ENCODE measurements at regions not wholly inside any gene's neighbourhood (a gene's known extent, or its start where the extent isn't known, plus 50 kb on each side); places are given as distances from the start of the nearest gene placed in this dataset.

DNA sequence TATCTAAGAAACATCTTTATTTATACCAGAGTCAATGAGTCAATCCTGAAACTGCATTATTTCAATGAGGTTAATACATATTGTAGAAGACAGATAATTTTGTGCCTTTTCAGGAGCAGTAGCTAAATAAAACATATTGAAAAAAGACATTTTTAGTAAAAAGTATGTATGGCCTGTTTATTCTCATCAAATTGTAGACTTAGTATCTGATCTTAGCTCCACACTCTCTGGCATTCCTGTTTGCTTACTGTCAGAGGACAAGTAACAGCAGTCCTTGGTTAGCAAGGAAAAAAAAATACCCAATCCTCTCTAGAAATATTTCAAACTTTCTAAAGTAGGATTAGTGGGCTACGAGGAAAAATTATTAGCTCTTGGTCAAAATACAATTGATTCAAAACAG lies 50.5 kb upstream of the GUCY1A1 start:
- no peak for DNase-seq

DNA sequence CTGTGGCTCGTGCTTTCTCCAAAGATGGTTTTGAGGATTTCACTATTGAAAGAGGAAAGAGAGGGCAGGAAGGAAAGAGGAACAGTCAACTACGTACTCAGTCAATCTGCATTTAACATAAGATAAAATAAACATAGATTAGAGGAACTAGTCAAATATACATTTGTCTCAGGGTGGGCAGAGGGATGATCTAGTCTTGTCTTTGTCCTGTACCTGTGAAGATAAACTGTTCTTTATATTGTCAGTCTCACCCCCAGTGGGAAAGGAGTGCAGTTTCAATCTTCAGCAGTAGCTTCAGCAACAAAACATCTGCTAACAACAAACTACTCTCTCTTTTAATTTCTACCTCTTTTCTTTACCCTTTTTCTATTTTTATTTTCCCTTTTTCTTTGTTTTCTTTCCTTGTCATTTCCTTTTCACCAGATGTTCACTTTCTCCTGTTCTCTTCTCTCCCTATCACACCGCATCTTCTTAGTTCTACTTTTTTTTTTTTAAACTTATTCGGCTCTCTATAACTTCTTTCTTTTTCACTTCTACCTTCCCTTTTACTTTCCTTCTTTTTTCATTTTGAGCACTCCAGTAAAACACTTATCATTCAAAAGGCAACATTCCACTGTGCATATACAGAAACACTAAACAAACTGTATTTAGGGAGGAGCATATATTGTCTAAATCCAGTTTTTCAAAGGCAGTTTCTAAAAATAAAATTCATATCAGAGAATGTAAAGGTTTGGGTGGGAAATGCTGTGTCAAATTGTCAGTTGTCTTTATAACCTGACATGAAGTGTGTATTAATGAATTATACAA lies 51.4 kb upstream of the GUCY1A1 start:
- no peak for DNase-seq

DNA sequence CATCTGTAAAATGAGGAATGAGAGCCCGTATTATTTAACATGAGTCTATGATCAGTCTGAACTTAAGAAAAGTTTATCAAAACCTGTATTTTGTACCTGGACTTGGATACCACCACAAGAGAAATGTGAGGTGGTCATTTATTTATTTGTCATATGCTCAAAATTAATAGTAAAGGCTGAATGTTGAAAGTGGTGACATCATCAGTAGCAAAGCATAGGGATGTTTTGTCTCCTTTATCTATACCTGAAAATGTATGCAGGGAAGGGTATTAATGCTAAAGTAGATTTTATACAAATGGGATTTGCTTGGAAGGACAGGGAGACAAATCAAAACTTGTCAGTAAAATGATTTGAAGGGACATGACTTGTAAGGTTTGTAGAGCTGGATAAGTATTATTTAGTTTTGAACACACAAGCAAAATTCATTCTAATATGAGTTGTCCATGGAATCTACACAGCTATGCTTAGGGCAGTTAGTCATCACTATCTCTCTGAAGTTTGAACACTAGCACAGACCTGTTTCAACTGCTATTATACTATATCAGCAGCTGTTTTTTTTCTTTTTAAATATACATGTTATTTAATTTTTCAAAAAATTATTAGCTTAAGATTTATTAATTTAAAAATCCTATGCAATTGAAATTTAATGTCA lies 52.4 kb upstream of the GUCY1A1 start:
- no peak for DNase-seq

DNA sequence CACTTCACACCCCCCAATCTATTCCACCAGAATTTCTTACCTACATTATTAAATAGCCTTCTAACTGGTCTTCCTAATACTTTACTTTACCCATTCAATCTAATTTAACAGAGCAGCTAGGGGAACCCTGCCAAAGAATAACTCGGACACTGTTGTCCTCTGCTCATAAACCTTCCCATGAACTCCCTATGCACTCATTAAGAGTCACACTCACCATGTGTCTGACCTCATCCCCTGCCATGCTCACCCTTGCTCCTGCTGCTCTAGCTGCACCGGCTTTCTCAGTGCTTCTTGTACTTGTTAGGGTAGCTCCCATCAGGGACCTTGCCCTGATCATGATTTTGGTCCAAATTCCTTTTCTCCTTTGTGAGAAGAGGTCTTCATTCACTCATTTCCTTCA lies 54.6 kb upstream of the GUCY1A1 start:
- DNase-seq, result peak; percentile 4

DNA sequence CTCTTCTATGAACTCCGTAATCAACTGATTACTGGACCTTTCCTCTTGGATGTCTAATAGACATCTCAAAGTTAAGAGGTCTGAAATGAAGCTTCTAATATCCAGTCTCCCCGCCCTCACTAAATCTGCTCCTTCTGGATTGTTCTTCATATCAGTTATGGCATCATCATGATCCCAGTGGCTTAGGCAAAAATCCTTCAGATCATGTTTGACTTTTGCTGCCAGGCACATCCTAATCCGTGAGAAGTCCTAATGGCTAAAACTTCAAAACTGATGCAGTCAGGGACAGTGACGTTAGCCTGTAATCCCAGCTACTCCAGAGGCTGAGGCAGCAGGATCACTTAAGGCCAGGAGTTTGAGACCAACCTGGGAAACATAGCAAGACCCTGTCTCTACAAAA lies 55.1 kb upstream of the GUCY1A1 start:
- no peak for DNase-seq

DNA sequence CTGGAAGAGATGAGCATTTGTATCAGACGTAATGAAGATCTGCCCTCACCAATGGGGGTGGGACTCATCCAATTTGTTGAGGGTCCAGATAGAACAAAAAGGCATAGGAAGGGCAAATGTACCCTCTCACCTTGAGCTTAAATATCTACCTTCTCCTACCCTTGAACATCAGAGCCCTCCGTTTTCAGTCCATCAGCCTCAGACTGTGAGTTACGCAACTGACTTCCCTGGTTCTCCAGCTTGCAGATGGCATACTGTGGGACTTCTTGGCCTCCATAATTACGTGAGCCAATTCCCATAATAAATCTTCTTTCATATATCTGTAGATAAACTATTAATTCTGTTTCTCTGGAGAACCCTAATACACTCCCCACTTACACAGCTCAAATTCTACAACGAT lies 56.5 kb upstream of the GUCY1A1 start:
- DNase-seq, result no peak

DNA sequence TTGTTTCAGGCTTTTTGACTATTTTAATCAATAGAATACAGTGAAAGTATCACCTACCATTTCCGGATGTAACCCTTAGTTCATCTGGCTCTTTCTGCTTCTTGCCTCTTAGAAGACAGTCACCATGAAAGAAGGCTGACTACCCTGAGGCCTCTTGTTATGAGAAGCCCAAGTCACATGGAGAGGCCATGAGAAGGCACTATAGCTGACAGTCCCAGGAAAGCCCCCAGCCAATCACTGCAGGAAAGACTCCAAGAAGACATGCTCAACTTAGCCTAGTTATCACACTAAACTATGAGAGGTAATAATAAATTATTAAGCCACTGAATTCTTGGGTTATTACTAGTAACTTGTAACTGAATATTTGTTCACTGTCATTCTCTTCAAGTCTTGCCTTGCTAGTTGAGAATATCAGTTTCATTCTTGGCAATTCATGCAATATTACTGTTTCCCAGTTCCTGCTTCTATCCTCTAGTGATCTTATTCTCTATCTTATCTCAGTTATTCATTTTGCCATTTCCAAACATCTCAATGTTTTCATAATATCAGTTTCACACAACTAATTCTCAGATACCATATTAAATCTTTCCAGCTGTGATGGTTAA lies 57.1 kb upstream of the GUCY1A1 start:
- DNase-seq, result no peak

DNA sequence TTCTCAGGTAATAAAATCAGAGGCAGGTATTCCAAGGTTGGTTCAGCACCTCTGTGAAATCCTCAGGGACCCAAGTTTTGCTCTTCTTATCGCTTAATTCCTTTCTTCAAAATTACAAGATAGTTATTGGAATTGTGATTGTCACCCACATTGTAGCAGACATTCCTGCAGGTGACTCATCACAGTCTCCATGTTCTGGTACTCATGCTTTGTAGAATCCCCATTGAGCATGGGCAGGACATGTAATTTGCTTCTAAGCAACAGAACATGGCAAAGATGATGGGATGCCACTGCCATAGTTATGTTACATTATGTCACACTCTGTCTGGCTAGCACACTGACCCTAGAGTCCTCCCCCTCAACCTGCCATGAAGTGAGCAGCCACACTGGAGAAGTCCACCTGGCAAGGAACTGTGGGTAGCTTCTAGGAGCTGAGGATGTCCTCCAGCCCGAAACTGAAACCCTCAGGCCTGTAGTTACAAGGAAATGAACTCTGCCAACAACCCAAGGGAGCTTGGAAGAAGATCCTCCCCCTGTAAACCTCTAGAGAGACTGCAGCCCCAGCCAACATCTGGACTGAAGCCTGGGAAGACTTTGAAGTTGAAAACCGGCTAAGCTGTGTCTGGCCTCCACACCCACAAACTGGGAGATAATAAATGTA lies 58.3 kb upstream of the GUCY1A1 start:
- no peak for DNase-seq

DNA sequence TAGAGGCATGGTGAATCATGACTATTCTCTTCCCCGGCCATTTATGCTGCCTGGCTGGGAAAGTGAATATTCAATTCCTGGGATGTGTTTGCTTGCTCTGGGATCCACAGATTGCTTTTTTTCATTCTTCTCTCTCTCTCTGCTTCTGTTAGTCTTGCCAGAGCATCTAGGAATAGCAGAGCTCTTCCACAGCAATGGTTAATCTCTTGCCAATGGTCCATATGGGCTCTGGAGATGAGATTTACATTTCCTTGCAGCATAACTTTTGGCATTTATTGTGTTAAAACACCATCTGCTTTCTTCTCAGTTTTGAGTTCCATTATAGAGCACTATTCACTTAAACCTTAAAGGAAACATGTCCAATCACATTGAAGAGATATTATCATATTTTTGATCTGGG lies 59.2 kb upstream of the GUCY1A1 start:
- DNase-seq, result no peak

DNA sequence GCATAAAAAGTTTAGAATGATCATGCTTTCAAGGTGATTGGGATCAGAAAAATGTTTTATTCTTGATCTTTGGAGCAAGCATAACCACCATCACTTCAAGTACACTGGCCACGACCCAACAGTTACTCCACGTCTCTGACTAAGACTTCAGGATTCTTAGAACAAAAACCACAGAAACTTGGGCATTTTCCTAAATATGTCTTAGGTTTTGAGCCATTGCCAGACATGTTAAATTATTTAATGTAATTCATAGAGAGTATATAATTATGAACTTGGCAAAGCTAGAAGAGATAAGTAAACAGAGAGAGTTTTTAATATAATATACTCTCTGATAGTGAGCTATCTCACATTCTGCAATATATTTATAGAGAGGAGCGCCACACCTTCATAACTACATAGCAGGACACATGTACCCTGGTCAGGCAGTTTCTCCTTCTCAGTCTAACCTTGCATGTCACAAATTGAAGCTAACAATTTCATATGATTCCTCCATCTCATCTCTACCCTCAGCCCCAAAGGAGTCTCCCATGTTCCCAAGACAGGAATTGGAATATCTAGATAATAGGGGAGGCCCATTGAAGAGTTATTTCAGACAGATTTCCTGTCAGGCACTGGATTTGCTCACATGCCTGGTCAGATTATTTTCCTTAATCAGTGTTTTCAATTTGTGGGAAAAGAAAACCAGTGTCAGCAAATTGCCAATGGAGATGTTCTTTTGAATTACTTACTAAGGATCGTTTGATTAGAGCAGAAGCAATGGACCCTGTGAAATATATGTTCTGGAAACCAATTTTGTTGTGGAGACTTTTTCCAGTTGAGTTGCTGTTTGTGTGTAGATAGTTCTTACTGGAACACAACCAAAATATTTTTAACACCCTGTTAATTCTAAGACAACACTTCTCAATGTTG lies 61.7 kb upstream of the GUCY1A1 start:
- DNase-seq, result no peak

DNA sequence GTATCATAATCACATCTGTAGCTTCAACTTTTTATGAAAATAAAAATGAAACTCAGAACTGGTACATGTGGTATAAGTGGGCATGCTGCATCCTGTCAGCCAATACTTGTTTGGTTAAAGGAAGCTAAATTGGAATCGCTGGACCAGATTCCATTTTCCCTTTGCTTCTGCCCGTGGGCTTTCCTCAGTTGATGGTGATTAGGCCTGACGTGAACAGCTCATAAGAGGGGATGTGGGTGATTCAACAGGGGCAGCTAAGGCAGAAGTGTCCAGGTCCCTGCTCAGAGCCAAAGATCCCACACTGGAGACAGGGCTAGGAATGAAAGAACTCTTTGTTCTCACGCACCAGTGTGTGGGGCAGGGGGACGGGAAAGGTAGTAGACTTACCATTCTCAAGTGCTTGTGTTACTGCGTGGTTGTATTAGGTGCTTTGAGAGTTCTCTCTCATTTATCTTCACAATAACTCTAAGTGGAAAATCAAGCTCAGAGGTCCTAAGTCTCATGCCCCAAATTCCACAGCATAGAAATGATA lies 63.2 kb upstream of the GUCY1A1 start:
- no peak for DNase-seq

DNA sequence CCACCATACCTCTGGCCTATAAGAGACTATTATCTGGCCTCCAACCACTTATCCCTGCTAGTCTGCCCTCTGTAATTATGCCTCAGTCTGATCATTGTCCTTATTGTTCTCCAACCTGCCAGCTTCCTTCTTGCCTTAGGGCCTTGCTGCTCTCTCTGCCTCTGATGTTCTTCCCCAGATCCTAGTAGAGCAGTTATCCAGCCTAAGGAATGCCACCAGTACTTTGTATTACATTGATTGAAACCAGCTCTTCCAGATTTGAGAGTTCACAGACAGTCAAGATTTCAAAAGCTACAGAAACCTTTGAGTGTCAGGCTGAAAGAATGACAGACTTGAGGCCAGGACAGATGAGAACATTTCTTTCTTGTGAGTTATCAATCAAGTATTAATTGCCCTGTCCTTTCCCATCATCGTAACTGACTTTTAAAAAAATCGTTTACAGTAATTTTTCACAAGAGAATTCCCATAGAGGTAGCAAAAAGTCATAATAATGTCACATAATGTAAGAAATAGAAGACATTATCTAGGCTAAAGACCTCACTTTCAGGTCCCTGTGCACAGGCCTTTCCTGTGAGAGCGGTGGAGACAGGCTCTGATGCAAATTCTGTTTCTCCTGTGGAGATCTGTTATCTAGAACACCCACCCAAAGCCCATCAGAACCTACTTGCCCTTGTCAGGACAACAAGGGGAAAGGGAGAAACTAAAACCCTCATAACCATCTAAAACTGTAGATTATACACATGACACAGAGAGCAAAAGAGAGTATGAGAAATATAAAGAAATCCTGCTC lies 64.1 kb upstream of the GUCY1A1 start:
- DNase-seq, result no peak

DNA sequence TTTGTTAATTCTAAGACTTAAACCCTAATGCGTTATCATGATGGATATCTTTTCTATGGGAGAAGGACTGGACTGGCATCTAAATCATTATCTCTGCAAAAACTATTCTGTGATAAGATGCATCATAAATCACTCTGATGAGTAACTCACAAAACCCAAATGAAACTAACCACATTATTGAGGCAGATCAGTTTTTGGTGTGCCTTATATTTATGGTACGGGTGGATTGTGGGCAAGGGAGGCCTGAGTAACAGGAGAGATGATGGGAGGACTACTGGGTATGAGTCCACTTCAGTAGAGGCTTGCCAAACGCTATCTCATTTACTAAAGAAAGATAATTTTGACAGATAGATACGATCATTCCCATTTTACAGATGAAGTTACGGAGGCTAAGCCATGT lies 66.4 kb upstream of the GUCY1A1 start:
- no peak for DNase-seq

DNA sequence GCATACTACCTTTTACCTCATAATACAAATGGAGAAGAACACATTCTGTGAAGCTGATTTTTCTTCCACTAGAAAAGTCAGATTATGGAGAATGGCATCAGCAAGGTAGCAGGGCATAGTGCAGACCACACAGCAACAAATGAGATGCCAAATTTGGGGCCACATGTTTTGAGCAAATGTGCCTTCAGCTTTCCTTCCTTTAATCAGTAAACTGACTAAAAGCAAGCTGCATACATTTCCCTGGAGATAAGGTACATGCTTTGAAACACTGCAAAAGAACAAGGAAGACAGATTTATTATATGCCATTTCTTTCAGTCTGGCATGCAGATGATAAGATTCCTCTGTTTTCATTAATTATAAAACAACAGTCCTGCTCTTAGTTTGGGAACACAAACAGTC lies 67.1 kb upstream of the GUCY1A1 start:
- no peak for DNase-seq

DNA sequence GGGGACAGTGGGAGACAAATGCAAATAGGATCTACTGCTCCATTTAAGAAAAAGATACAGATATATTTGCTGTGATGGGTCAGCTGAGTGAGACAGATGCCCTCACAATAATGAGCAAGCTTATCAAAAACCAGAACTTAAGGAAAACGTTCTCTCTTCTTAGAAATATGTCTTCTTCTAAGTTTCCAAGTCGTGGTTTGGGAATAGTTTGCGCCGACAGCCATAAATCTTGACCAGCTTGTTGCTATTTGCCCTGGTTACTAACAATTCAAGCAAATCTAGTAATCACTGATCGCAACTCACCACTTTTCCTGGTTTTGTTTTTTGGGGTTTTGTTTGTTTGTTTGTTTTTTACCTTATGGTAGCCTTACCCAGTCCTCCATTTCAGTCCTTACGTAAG lies 67.6 kb upstream of the GUCY1A1 start:
- no peak for DNase-seq

DNA sequence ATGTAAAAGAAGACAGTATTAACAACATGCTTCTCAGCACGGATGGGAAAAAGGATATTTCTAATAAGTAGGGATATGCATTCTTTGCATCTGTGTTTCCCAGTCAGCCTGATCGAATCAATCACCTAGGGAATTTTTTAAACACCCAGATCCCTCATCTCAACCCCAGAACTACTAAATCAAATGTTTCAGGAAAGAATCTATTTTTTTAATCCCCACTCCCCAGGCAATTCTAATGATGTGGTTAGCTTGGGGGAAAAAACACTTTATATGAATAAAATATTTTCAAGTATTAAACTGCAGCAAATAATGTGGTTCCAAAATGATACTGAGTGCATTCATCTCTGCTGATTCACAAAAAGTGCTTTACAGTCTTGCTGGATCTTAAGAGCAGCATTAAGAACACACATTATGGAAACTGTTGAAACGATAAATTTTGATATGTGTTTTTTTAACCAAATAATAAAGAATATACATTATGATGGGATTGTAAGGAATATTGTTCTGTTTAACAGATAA lies 68.7 kb upstream of the GUCY1A1 start:
- no peak for DNase-seq

DNA sequence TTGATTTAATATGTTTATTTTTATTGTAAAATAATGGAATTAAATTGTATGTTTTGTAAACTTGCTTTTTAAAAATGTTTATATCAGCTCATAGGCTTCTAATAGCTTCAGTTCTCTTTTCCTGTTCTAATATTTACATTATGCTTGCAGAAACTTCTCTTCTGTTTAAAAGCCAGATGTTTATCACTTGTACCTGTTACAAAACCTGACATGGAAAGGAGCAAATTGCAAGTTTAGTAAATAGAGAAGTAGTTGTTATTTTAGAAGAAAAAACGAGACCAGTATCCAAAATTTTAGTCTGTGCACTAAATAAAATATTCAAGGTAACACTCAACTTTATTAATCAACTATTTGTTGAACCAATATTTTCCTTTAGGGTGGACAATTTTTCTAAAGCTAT lies 69.4 kb upstream of the GUCY1A1 start:
- DNase-seq, result no peak

DNA sequence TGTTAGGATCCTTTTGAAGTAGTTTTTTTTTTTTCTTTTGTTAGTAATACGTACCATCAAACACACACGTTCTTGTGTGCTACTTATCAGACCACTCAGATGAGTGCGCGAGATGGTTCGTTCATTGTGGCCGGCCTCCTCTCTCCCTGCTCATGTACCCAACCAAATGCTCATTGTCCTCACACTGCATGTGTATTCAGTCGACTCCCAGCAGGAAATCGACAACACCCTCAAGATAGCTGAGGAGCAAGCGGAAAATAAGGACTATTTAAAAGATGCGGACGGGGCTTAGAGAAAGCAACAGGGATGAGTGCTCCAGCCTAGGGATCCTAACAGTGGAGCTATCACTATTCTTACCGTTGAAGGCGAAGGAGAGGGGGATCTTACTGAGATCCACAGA lies 72.9 kb upstream of the GUCY1A1 start:
- no peak for DNase-seq

DNA sequence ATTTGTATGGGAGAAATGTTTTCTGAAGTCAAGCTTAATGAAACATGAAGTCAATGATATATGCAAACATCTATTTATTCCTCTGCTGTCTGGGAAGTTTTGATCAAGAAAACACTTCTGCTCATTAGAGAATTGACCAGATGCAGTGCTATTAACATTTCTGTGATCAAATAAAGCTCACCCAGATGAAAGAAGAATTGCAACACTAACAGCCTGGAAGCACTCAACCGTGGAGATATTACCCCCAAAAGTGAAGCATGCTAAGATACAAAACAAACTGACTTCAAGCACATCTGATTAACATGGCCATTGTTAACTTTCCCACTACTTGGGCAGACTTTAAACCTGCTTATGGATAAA lies 73.7 kb upstream of the GUCY1A1 start:
- no peak for DNase-seq

DNA sequence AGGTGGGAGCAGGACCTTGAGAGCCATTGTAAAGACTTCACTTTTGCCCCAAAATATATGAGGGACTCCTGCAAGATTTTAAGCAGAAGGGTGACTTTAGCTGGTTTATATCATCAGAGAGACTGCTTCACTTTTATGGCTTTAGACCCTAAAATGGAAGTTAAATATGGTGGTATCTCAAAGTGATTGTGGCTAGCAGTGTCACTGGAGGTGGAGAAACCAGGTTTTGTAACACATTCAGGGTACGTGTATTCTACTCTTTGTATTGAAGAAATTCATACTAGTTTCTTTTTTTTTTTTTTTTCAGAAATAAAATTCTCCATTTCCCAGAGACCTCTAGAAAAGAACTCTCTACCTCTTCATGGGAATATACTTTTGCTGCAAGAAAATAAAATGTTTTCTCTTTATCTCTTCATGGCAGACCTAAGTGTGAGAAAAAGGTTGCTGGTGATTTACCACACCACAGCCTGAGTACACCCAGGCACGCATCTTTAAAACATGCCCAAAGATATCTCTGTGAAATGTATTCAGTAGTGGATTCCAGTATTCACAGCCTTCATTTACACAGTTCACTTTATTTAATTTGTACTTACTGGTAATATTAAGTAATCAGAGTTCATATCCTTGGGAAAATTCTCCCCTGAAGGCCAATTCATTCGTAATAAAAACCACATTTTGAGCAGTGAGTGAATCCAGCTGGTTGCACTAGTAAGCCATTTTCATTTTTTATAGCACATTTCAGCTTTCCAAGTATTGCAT lies 74.3 kb upstream of the GUCY1A1 start:
- DNase-seq, result no peak

DNA sequence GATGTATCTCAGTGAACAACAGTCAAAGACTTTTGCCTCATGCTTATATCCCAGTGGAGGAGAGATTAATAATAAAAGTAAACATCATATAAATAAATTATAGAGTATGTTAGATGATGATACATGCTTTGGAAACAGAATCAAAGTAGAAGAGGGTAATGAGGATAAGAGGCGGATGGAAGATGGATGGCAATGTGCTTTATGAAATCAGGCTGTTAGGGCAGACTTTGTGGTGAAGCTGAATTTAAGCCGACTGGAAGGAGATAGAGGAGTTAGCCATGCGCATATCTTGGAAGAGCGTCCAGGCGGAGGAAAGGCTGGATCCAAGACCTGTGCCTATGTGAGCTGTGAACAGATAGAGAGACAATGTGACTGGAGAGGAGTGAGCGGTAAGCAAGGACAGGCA lies 74.9 kb upstream of the GUCY1A1 start:
- no peak for DNase-seq

Data from T1000 (cell line).